NCI-H526 treated with DMSO at 0.1 percent for 48 hours (cell line): ENCODE measurements at regions not wholly inside any gene's neighbourhood (a gene's known extent, or its start where the extent isn't known, plus 50 kb on each side); places are given as distances from the start of the nearest gene placed in this dataset.

Experiments used
- DNase-seq: peaks from one replicate; lab custom pipeline; 2025; lab: John Stamatoyannopoulos, UW

DNA sequence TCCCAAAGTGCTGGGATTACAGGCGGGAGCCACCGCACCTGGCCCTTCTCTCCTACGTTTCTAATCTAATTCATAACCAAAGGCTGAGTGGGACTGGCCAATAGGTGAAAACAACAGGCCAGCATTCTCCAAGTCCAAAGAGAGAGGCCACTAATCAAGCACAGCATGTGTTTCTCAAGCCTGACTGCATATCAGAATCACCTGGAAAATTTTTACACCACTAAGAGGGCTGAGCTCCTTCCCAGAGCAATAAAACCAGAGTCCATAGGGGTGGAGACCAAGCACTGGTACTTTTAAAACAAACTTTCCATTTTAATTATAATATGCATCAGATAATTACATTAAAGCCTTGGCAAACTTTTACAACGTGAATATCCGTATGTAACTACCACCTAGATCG is 254.4 kb downstream of the OPA1 start:
- DNase-seq: no peak

DNA sequence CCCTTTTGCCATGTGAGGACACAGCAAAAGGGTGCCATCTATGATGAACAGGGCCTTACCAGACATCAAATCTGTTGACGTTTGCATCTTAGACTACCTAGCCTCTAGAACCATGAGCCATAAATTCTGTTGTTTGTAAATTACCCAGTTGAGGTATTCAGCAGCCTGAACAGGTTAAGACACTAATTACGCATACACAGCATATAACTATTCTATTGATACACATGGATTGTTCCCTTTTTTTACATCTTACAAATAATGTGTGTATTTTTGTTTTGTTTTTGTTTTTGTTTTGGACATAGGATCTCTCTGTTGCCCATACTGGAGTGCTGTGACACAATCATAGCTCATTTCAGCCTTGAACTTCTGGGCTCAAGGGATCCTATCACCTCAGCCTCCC is 255.5 kb downstream of the OPA1 start:
- DNase-seq: no peak

DNA sequence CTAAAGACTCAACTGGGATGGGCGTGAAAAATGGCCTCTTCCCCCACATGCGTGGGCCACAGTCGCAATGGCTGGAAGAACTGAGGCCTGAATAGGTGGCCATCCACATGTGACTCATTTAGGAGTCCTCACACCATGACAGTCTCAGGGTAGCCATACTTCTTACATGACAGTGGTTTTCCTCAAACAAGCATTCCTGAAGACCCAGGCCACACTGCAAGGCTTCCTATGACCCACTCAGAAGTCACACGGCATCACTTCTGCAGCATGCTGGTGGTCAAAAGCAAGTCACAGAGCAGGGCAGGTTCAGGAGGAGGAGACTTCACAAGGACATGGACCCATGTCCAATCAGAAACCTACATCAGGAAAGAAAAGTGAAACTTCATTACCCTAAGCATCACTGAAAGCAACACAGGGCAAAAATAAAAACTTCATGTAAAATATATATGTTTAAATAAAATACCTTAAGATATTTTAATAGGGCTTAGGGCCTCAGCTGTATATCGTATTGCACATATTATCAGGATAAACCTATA is 257.1 kb downstream of the OPA1 start:
- DNase-seq: no peak

DNA sequence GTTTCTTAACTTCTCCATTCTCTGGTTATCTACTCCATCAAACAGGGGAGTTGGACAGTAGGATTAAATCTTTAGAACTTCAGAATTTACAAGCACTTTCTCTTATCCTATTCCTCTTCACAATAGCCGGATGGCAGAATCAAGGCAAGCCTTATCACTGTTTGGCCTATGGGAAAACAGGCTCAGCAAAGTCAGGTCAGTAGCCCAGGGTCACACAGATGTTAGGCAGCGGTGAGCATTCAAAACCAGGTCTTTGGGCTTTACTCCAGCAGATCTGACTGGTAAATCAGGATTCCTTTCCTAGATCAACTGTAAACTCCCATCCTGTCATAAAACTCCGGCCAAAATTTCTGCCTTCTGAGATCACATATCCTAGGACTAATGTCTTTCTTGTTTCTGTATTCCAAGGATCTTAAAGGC is 258.4 kb downstream of the OPA1 start:
- DNase-seq: no peak

DNA sequence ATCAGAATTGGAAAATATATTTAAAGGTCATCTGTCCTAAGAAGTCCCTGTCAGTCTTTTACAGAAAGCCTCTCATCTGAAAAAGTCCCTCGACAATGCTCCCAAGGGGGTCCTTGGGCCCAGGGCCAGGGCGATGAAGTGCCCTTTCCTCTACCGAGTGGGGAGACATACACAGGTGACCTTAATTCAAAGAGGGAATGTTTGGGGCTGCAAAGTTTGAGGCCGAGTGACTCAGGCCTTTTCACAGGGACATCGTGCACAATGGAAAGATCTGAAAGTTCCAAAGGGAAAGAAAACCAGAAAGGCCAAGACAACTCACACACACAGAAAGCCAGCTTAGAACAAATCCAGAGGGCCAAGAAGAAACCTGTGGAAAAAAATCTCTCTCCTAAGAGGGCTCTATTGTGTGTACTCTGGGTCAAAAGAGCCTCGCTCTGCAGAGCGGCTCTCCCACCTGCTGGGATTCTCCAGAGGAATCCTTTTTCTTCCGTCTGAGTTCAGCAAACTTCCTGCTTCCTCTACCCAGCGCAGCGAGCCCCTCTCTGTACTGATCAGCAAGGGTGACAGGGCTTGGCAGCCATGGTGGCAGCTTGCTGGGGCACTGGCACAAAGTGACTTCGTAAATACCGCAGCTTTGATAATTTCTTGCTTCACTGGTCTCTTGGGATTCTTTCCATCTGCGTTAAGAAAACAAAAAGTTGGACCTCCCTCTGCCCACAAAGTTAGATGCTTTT is 259.1 kb downstream of the OPA1 start:
- no peak for DNase-seq

DNA sequence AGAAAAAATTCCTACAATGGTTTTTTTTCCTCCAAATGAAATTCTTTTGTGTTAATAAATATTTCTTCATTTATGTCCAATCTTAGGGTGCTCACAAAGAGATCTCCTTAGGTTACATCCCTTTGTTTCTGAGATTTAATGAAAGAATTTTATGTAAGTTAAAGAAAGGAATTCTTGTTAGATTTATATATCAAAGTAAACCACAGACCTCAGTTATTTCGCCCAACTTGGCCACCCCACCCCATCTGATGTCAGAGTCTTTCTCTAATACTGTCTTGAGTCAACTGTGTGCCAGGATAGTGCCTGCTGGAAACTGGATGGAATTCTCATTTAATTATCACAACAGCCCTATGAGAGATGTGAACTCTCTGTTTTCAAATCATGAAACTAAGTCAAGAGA is 259.9 kb downstream of the OPA1 start:
- DNase-seq: no peak

DNA sequence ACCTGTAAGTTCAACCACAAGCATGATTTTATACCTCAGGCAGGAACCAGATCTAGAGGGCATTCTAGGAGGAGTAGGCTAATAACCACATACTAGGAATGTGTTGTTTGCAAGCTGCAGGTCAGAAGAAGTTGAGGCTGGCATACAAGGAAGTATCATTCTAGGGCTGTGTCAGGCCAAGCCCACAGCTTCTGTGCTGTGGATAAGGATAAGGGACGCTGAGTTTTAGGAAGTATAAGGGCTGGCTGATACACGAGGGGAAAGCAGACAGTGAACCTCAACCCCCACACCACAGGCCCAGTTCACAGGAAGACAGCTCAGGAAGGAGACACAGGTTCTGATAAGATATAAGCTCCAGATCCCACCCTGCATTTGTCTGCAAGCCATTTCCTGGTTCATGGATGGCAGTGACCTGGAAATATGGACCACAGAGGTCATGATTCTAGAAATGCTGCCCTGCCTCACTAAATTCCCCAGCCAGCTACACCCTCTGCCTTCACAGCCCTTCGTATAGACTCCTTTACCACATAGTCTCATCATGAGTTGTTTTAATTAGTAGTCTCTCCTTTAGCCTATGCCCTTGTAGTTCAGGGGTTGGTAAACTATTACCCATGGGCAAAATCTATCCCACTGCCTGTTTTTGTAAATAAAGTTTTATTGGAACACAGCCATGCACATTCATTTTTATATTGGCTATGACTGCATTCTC is 260.7 kb downstream of the OPA1 start:
- DNase-seq: no peak

DNA sequence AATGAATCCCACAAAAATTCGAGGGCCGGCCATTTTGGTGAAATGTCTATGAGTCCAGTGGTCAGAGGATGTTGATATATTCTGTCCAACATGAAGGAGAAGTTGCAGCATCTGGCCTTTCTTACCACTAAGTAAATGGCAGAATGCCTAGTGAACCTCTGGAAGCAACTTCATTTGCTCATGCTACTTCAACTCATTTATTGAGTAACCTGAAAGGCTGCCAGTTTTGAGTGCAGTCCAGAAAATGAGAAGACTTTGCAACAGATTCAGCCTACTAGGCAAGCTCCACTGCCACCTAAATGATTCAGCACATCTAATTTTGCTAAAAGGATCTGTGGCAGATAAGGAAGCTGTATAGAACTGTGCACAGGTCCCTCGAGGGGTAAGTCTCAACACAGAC is 265.0 kb downstream of the OPA1 start:
- DNase-seq: no peak

DNA sequence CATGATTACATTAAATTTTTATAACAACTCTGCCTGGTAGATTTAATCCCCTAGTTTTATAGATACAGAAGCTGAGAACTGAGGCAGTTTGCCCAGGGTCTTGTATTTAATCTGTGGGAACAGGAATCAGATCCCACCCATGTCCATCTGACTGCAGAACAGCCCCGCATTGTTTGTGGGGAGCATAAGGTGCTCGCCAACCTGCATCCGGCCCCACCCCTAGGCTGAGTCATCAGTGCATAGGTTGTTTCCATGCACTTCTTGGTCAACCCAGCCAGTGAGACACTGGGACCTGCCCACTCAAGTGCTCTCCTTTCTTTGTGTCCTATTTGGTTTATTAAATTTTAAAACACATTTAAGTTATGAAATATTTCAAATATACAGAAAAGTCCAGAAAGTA is 266.2 kb downstream of the OPA1 start:
- DNase-seq: no peak

DNA sequence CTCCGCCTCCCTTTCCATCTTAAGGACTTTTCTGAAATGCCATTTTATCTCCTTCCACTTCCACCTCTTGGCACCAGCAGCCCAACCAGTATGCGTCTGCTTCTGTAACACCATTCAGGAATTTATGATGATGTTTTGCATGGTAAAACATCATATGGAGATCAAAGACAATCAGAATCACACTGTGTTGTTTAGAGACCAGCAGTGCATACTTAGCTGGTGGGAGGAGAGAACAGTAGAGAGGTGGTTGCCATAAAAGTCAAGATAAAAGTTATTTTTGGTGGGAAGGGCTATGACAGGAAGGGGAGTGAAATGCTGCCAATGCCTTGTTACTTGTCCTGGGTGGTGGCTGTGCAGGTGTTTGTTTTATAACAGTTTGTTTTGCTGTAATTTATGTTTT is 268.0 kb downstream of the OPA1 start:
- DNase-seq: no peak

DNA sequence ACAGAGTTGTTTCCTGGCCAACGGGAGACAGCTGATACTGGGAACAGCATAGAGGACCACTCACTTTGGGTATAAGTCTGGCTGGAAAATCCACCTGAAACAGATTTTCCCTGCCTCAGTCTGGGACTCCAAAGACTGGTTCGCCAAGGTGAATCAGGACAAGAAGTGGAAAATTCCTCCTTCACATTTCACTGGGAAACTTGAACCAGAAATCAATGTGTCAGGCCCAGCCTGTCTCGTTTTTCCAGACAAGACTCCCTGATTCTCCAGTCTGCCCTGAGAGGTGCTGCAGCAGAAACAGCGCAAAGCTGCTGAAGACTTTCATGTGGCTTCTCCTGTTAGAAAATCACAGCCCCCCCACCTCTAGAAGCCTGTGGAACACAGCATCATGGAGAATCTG is 269.8 kb downstream of the OPA1 start:
- DNase-seq: no peak

DNA sequence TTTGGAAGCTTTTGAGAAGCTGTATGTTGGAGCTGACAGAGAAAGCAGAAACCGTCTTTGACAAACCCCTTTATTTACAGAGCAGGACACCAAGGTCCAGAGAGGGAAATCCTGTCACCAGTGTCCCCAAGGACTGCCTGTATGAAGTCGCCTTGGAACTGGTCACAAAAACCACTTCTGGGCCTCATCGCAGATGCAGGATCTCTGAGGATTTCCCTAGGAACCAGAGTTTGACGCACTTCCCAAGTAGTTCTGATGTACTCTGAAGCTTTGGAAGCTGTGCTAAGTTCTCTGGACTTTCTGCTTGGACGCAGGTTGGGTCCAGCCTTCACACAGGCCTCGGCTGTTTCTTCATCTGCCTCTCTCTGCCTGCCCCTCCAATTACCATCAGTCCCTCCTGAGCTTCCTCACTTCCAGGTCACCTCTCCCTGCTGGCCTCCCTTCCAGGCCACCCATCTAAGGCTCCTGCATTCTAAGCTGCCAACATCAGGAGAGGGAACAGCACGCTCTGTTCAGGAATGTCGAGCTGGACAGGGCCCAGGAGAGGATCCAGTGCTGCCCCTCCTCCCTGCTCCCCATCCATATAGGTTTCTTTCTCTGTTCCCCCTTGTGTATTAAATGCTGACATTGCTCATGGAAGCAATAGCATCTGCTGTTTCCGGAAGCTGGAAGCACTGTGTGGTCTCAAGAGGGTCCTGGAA is 270.8 kb downstream of the OPA1 start:
- no peak for DNase-seq

DNA sequence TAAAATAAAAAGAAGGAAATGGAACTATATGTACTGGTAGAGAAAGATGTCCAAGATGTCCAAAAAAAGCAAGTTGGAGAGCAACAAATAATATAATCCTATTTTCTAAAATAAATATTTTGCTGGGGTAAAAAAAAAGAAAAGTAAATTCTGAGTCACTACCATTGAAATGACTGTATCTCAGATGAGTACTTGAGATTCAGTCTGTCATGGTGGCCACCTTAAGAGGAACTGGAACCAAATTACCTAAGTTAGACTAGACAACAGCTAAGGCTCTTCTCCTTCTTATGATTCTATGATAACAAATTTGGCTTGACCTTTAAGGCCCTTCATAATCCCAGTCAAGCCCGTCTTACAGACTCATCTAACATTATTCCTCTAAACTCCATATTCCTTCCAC is 270.6 kb upstream of the HES1 start:
- no peak for DNase-seq

DNA sequence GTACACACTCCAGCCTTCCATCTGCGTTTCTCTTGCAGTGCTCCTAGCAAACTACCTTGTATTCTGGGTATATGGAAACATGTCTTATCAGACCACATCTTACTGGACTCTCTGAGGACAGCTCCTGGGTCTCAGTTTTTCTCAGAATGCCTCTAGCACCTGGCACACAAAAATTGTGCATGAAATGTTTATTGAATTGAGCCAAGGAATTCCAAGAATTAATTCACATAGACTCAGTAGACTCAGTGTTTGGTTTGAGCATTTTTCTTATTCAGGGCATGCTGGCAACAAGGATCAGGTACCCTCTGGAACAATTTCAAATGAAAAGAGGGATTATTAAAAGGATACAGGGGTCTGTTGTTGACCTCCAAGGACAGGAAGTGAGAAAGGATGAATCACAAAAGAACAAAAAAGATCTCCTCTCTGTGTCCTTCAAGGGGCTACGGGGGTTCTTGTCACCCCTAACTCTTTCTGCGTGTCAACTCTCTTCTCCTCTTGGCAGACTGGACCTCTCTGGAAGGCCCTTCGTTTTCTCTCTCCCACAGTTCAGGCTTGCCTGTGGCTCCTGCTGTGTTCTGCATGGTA is 270.0 kb upstream of the HES1 start:
- no peak for DNase-seq

DNA sequence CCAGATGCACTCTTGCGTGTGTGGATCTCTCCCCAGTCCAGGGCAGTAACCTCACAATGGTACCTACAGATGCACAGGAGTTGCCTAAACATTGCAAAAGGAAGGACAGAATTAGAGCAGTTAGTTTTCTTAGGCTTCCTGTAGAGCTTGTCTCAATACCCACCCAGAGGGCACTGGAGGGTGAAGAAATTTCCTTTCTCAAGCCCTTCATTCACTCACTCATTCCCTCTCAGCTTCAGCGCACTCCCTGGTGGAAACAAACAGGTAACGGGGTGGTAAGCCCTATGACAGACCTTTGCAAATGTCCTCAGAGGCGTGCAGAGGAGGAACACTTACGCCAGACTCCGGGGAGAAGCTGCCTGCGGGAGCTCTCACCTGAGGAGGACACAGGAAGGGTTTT is 267.4 kb upstream of the HES1 start:
- DNase-seq: no peak

DNA sequence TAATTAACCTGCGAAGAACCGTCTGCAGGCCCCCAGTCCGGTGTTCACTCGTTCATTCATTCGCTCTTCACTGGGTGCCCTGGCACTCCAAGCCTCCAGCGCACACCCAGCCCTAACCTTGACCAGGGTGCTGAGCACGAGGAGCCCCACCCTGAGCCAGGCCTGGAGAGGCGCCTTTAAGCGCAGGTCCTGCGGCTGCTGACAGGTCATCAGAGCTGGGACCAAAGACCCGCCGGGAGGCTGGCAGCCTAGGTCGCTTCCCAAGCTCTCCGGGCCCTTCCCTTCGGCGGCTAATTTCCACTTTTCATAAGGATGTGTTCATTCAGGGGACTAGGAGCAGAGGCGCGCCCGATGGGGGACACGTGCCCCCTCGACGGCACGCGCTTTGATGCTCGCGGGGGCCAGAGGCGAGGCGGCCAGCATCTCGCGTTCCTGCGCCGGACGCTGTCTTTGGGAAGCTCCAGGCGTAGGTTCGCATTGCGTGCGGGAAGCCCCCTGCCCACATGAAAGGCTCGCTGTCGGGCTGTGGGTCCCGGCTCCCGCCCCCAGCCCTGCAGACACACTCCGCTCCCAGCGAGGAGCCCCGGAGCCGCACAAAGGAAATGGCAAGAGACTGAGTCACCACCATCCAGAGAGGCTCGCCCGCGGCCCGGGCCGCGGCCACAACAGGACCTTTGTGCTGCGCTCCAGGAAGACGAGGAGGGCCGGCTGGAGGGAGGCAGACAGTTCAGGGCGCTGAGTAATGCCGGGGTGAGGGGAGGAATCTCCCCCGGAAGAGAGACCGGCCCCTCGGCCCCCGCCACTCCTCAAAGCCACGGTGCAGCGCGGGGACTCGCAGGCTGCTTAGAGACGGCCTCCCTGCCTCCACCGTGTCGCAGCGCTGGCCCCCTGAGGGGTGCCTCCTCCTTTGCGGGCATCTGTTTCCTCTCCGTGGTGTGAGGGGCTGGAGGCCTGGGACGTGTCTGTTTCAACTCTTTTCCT is 266.4 kb upstream of the HES1 start:
- no peak for DNase-seq

DNA sequence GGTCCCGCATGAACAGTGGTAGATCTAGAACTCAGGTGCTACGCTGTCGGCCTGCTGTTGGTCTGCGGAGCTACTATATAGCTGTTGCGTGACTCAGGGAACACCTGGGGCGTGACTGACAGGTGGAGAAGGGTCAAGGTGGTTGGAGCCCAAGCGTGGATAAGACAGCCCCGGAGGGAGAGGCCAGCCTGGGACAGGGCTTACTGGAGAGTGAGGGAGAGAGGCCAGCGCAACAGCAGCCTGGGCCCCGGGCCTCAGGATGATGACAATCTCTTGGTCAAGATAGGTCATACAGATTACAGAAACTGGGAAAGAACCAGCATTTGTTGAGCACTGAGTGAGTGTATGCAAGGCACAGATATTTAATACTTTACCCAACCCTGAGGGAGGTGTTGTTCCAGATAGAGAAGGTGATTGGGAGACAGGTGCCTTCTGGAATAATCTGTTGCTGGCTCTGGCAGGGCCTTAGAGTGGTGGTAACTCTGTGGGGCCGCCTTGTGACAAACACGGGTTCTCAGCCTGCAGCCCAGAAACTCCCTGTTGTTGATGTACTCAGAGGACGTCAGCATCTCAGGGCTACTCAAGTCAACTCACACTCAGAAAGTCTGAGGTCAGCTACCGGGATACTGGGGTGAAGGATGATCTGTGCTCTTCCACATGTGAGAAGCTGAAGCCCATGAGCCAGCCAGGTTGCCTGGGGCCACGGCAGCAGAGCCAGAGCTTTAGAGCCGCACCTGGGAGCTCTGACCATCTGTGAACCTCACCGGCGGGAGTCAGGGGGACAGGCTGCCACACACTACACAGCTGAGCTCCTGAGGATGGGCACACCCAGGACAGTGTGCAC is 265.4 kb upstream of the HES1 start:
- DNase-seq: no peak

DNA sequence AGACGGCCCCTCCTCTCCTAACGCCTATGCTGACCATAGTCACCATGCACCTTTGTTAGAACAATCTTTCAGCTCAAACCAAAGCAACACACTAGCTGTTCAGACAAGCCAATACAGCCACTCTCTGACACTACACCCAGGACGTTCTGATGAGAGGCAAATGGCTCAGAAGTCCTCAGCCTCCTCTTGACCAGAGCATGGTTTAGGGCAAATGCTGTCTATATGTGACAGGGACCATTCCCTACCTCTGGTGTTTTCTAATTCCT is 264.8 kb upstream of the HES1 start:
- DNase-seq: no peak

DNA sequence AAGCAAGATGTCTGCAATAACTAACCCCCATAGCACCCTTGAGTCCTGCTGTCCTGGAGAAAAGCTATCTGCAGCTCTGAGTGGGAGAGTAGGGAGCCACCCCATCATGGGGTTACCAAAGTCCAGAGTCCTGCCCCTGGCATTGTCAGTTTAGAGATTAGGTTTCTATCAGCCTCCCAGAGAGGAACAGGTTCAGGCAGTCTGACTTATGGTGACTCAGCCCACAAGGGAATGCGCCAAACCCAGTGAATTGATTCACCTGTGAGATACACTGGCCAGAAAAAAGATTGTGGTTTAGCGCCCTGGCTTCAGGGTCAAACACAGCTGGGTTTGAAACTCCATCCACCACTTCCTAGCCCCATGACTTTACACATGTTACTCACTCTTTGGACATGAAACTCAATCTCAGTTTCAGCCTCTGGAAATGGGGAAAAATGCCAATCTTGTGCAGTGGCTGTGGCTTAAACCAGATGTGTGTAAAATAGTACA is 263.6 kb upstream of the HES1 start:
- DNase-seq: no peak

DNA sequence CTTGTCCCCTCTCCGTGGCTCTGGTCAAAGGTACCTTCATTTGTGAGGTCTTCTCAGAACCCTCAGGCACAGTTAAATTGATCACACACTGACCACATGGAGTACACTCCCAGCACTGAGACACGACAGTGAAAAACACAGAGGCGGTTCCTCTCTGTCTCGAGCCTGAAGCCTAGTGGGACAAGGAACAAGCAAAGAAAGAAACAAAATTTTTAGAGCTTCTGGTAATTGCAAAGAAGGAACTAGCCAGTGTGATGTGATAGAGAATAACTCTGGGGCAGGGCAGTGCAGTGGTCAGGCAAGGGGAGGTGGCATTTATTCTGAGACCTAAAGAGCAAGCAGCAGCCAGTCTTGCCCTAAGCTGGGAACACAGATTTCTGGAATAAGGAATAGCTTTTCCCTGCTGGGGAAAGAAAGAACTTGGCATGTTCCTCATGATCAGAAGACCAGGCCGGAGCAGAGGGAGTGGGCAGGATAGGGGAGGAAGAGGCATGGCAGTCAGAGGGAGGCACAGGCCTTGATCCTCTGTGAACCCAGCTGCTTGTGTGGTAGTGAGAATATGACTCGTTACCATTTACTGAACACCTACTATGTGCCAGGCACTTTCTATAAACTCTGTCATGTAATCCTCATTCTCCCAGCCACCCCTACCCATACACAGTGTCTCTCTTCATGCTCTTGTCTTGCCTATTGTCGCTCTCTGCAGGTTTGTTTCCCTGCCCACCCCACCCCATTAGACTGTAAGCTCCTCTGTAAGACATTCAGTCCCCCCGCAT is 262.3 kb upstream of the HES1 start:
- no peak for DNase-seq
